ENCODE measurements at regions not wholly inside any gene's neighbourhood (a gene's known extent, or its start where the extent isn't known, plus 50 kb on each side); places are given as distances from the start of the nearest gene placed in this dataset.

DNA sequence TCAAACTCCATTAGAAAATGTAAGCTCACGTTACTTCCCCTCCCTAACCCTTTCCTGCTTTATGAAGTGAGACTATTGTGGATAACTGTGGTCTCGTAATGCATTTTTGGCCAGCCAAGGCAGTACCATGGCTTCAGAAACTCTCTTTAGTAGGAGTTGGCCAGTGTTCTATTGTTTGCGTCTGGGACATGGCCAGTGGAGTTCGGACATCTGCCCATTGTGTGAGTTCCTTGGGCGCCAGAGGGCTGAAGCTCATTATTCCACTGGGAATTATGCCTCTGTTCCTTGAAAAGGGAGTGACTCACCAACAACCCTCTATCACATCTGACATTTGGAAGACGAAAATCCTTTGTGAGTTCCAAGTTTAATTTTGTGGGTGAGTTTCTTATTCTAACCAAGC is 319.5 kb upstream of the SOX9 start:
- TF ChIP-seq TCF12 (IDR thresholded peaks at IDR 0.05; ENCODE audit: low read depth) (no peak), TEAD4 (IDR thresholded peaks at IDR 0.05) (no peak), TAF1 (IDR thresholded peaks at IDR 0.05; ENCODE audit: low read depth) (no peak), NFIC (IDR thresholded peaks at IDR 0.05) (no peak)
- TF ChIP-seq, protein P1, sequence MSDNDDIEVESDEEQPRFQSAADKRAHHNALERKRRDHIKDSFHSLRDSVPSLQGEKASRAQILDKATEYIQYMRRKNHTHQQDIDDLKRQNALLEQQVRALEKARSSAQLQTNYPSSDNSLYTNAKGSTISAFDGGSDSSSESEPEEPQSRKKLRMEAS (IDR thresholded peaks at IDR 0.05): no peak

DNA sequence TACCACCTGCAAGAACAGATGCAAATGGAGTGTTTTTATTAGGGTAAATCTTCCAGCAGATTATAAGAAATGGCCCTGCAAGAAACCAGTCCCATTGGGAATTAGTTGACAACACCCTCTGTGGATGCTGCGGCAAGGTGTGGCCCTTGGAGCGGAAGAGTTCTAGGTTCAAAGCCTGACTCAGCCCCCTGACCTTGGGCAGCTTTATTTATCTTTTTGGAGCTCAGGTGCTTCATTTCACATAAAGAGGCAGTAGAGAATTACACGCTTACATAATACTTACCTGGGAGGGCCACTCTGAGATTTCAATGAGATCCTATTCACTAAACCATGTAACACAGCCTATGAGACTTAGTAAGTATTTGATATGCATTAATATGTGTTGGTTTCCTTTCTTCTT is 318.2 kb upstream of the SOX9 start:
- TF ChIP-seq RAD21 (IDR thresholded peaks at IDR 0.05; ENCODE audit: low read depth) (no peak), FOXM1 (IDR thresholded peaks at IDR 0.05; ENCODE audit: borderline replicate concordance, low read depth) (no peak), EP300 (IDR thresholded peaks at IDR 0.05; ENCODE audit: borderline replicate concordance) (no peak), TCF12 (IDR thresholded peaks at IDR 0.05; ENCODE audit: low read depth) (no peak), YY1 (IDR thresholded peaks at IDR 0.05; ENCODE audit: low read depth) (no peak), NFIC (IDR thresholded peaks at IDR 0.05) (no peak), EGR1 (IDR thresholded peaks at IDR 0.05) (no peak), CREB1 (IDR thresholded peaks at IDR 0.05; ENCODE audit: low read depth) (no peak)
- TF ChIP-seq, protein P2, sequence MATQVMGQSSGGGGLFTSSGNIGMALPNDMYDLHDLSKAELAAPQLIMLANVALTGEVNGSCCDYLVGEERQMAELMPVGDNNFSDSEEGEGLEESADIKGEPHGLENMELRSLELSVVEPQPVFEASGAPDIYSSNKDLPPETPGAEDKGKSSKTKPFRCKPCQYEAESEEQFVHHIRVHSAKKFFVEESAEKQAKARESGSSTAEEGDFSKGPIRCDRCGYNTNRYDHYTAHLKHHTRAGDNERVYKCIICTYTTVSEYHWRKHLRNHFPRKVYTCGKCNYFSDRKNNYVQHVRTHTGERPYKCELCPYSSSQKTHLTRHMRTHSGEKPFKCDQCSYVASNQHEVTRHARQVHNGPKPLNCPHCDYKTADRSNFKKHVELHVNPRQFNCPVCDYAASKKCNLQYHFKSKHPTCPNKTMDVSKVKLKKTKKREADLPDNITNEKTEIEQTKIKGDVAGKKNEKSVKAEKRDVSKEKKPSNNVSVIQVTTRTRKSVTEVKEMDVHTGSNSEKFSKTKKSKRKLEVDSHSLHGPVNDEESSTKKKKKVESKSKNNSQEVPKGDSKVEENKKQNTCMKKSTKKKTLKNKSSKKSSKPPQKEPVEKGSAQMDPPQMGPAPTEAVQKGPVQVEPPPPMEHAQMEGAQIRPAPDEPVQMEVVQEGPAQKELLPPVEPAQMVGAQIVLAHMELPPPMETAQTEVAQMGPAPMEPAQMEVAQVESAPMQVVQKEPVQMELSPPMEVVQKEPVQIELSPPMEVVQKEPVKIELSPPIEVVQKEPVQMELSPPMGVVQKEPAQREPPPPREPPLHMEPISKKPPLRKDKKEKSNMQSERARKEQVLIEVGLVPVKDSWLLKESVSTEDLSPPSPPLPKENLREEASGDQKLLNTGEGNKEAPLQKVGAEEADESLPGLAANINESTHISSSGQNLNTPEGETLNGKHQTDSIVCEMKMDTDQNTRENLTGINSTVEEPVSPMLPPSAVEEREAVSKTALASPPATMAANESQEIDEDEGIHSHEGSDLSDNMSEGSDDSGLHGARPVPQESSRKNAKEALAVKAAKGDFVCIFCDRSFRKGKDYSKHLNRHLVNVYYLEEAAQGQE (IDR thresholded peaks at IDR 0.05; ENCODE audit: low read depth): no peak

DNA sequence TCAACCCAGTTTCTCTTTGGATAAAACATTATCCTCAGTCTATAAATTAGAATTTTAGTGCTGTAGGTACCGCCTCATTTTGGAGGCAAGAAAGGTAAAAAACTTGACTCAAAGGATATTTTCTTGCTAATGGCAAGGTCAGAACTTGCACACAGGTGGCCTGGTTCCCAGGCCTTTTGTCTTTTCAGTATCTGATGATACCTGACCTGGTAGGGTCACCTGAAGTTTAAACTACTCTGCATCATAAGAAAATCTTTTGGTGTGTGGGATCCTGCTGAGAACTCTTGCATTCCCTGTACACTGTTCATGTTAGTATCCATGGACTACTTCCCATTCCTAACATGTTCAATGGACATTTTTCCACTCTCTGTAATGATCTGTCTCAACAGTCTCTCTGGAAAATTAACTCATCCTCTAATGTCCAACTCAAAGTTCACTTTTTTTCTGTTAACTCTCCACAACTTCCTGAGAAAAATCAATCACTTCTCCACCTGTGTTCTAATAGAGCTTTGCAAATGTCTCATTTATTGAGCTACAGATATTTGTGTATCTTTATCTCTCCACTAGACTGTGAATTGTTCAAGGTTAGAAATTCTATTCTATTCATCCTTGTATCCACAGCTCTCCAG is 317.1 kb upstream of the SOX9 start:
- TF ChIP-seq YY1 (IDR thresholded peaks at IDR 0.05; ENCODE audit: low read depth) (no peak), EP300 (IDR thresholded peaks at IDR 0.05; ENCODE audit: borderline replicate concordance) (no peak), EGR1 (IDR thresholded peaks at IDR 0.05) (no peak), RAD21 (IDR thresholded peaks at IDR 0.05; ENCODE audit: low read depth) (no peak), ZBTB7A (IDR thresholded peaks at IDR 0.05; ENCODE audit: low read depth) (no peak), CEBPB (IDR thresholded peaks at IDR 0.05) (no peak), NFIC (IDR thresholded peaks at IDR 0.05) (no peak), TEAD4 (IDR thresholded peaks at IDR 0.05) (no peak), TAF1 (IDR thresholded peaks at IDR 0.05; ENCODE audit: low read depth) (no peak), TCF12 (IDR thresholded peaks at IDR 0.05; ENCODE audit: low read depth) (no peak), FOXM1 (IDR thresholded peaks at IDR 0.05; ENCODE audit: borderline replicate concordance, low read depth) (no peak), CREB1 (IDR thresholded peaks at IDR 0.05; ENCODE audit: low read depth) (no peak)
- TF ChIP-seq, protein P2 (IDR thresholded peaks at IDR 0.05; ENCODE audit: low read depth): no peak
- TF ChIP-seq, protein P1 (IDR thresholded peaks at IDR 0.05): no peak
- TF ChIP-seq, protein P3, sequence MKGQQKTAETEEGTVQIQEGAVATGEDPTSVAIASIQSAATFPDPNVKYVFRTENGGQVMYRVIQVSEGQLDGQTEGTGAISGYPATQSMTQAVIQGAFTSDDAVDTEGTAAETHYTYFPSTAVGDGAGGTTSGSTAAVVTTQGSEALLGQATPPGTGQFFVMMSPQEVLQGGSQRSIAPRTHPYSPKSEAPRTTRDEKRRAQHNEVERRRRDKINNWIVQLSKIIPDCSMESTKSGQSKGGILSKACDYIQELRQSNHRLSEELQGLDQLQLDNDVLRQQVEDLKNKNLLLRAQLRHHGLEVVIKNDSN (IDR thresholded peaks at IDR 0.05): no peak

DNA sequence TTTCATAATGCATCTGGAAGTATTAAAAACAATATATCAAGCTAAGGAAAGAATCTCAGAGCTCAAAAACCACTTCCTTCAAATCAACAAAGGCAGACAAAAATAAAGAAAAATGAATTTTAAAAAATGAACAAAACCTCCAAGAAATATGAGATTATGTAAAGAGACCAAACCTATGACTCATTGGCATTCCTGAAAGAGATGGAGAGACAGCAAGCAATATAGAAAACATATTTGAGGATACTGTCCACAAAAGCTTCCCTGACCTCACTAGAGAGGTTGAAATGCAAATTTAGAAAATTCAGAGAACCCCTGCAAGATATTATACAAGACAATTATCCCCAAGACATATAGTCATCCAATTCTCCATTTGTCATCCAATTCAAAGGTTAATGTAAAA is 311.3 kb upstream of the SOX9 start:
- TF ChIP-seq NFIC (IDR thresholded peaks at IDR 0.05) (no peak), EGR1 (IDR thresholded peaks at IDR 0.05) (no peak), TEAD4 (IDR thresholded peaks at IDR 0.05) (no peak), TAF1 (IDR thresholded peaks at IDR 0.05; ENCODE audit: low read depth) (no peak), YY1 (IDR thresholded peaks at IDR 0.05; ENCODE audit: low read depth) (no peak), EP300 (IDR thresholded peaks at IDR 0.05; ENCODE audit: borderline replicate concordance) (no peak), CREB1 (IDR thresholded peaks at IDR 0.05; ENCODE audit: low read depth) (no peak), ZBTB7A (IDR thresholded peaks at IDR 0.05; ENCODE audit: low read depth) (no peak), CEBPB (IDR thresholded peaks at IDR 0.05) (no peak), TCF12 (IDR thresholded peaks at IDR 0.05; ENCODE audit: low read depth) (no peak), FOXM1 (IDR thresholded peaks at IDR 0.05; ENCODE audit: borderline replicate concordance, low read depth) (no peak), RAD21 (IDR thresholded peaks at IDR 0.05; ENCODE audit: low read depth) (no peak)
- TF ChIP-seq, protein P2 (IDR thresholded peaks at IDR 0.05; ENCODE audit: low read depth): no peak
- TF ChIP-seq, protein P1 (IDR thresholded peaks at IDR 0.05): no peak
- TF ChIP-seq, protein P3 (IDR thresholded peaks at IDR 0.05): no peak
